GM12878 (cell line): ENCODE measurements at regions not wholly inside any gene's neighbourhood (a gene's known extent, or its start where the extent isn't known, plus 50 kb on each side); places are given as distances from the start of the nearest gene placed in this dataset.

Experiments
- BMI1 ChIP-seq: fragments of 450-650 bp; IDR thresholded peaks from 2 replicates; pipeline ENCODE4 v1.6.1; 2016; ENCODE audit warnings: mild to moderate bottlenecking, moderate library complexity, borderline replicate concordance
- EED ChIP-seq: sonication (generic); IDR thresholded peaks from 2 replicates; pipeline ENCODE4 v1.6.1; 2016; ENCODE audit warnings: antibody characterized with exemption, low read depth
- GATAD2B ChIP-seq: fragments of 450-650 bp; conservative IDR thresholded peaks from 2 replicates; pipeline ENCODE4 v1.6.1; 2017; ENCODE audit warnings: low read depth, mild to moderate bottlenecking, moderate library complexity
- IKZF1 ChIP-seq: fragments of 450-650 bp; conservative IDR thresholded peaks from 2 replicates; pipeline ENCODE4 v1.6.1; 2017; ENCODE audit warnings: antibody characterized with exemption, mild to moderate bottlenecking
- TF ChIP-seq, protein P1 (sequence below): fragments of 450-650 bp; IDR thresholded peaks from 2 replicates; pipeline ENCODE4 v1.6.1; 2017; ENCODE audit warnings: mild to moderate bottlenecking, moderate library complexity
- TF ChIP-seq, protein P2 (sequence below): fragments of 450-650 bp; formaldehyde crosslinking; IDR thresholded peaks from 2 replicates; pipeline ENCODE4 v1.4.0; 2022; ENCODE audit warnings: mild to moderate bottlenecking, moderate library complexity

GRCh38 chr5:54390539-54391031 lies 64.9 kb upstream of the HSPB3 start (continued):
- TF ChIP-seq, protein P1, sequence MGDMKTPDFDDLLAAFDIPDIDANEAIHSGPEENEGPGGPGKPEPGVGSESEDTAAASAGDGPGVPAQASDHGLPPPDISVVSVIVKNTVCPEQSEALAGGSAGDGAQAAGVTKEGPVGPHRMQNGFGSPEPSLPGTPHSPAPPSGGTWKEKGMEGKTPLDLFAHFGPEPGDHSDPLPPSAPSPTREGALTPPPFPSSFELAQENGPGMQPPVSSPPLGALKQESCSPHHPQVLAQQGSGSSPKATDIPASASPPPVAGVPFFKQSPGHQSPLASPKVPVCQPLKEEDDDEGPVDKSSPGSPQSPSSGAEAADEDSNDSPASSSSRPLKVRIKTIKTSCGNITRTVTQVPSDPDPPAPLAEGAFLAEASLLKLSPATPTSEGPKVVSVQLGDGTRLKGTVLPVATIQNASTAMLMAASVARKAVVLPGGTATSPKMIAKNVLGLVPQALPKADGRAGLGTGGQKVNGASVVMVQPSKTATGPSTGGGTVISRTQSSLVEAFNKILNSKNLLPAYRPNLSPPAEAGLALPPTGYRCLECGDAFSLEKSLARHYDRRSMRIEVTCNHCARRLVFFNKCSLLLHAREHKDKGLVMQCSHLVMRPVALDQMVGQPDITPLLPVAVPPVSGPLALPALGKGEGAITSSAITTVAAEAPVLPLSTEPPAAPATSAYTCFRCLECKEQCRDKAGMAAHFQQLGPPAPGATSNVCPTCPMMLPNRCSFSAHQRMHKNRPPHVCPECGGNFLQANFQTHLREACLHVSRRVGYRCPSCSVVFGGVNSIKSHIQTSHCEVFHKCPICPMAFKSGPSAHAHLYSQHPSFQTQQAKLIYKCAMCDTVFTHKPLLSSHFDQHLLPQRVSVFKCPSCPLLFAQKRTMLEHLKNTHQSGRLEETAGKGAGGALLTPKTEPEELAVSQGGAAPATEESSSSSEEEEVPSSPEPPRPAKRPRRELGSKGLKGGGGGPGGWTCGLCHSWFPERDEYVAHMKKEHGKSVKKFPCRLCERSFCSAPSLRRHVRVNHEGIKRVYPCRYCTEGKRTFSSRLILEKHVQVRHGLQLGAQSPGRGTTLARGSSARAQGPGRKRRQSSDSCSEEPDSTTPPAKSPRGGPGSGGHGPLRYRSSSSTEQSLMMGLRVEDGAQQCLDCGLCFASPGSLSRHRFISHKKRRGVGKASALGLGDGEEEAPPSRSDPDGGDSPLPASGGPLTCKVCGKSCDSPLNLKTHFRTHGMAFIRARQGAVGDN, result peak; percentile 83
- TF ChIP-seq EED, result peak; percentile 48; the same call in 1 of the 2 replicates
- TF ChIP-seq, protein P2, sequence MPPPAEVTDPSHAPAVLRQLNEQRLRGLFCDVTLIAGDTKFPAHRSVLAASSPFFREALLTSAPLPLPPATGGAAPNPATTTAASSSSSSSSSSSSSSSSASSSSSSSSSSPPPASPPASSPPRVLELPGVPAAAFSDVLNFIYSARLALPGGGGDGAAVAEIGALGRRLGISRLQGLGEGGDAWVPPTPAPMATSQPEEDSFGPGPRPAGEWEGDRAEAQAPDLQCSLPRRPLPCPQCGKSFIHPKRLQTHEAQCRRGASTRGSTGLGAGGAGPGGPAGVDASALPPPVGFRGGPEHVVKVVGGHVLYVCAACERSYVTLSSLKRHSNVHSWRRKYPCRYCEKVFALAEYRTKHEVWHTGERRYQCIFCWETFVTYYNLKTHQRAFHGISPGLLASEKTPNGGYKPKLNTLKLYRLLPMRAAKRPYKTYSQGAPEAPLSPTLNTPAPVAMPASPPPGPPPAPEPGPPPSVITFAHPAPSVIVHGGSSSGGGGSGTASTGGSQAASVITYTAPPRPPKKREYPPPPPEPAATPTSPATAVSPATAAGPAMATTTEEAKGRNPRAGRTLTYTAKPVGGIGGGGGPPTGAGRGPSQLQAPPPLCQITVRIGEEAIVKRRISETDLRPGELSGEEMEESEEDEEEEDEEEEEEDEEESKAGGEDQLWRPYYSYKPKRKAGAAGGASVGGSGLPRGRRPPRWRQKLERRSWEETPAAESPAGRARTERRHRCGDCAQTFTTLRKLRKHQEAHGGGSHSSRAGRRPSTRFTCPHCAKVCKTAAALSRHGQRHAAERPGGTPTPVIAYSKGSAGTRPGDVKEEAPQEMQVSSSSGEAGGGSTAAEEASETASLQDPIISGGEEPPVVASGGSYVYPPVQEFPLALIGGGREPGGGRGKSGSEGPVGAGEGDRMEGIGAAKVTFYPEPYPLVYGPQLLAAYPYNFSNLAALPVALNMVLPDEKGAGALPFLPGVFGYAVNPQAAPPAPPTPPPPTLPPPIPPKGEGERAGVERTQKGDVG, result no peak
- no peak for TF ChIP-seq BMI1
- TF ChIP-seq IKZF1, result peak; percentile 65
- TF ChIP-seq GATAD2B, result no peak
